GM12891 (cell line): ENCODE measurements at regions not wholly inside any gene's neighbourhood (a gene's known extent, or its start where the extent isn't known, plus 50 kb on each side); places are given as distances from the start of the nearest gene placed in this dataset.

ENCODE experiments used
- PAX5 ChIP-seq: IDR thresholded peaks from 2 replicates; pipeline ENCODE4 v1.6.1; 2011; ENCODE audit warnings: low read length, moderate library complexity, mild to moderate bottlenecking; ENCODE audit not compliant: insufficient read depth, severe bottlenecking
- POLR2A ChIP-seq: IDR thresholded peaks from 2 replicates; pipeline ENCODE4 v1.6.1; 2011; ENCODE audit warnings: low read depth, low read length, control low read depth
- POLR2AphosphoS5 ChIP-seq: IDR thresholded peaks from 2 replicates; pipeline ENCODE4 v1.6.1; 2011; ENCODE audit warnings: low read depth, low read length, control low read depth
- POU2F2 ChIP-seq: IDR thresholded peaks from 2 replicates; pipeline ENCODE4 v1.6.1; 2011; ENCODE audit warnings: low read depth, mild to moderate bottlenecking, control low read depth, low read length, moderate library complexity
- TAF1 ChIP-seq: IDR thresholded peaks from 2 replicates; pipeline ENCODE4 v1.6.1; 2011; ENCODE audit warnings: low read depth, low read length, control low read depth

- no peak for TF ChIP-seq POLR2AphosphoS5
- TF ChIP-seq POU2F2, result no peak
- no peak for TF ChIP-seq POLR2A
- no peak for TF ChIP-seq TAF1
- no peak for TF ChIP-seq PAX5
Measured at GRCh38 chr10:131848741-131849590, 51.8 kb upstream of the PPP2R2D start.
